ENCODE measurements at regions not wholly inside any gene's neighbourhood (a gene's known extent, or its start where the extent isn't known, plus 50 kb on each side); places are given as distances from the start of the nearest gene placed in this dataset.

- H3K4me1 ChIP-seq (ENCODE audit: control insufficient read depth in 2 of 2, insufficient read depth in 2 of 2, low read length in 2 of 2) = peaks cover 10 to 27% of the 10 kb centered on the region in 2 donors
- no peak overlapping the region for H3K27ac ChIP-seq (ENCODE audit: low read depth in 2 of 2, low read length in 2 of 2)
- no peak overlapping the region for H3K4me3 ChIP-seq (ENCODE audit: low read length in 2 of 2)
- no peaks in the 10 kb centered on the region for H3K27me3 ChIP-seq (ENCODE audit: control insufficient read depth in 2 of 2, insufficient read depth in 2 of 2, low read length in 2 of 2)
- no peaks in the 10 kb centered on the region for H3K9me3 ChIP-seq (ENCODE audit: control insufficient read depth in 2 of 2, low read length in 2 of 2)
- no peaks in the 10 kb centered on the region for H3K36me3 ChIP-seq (ENCODE audit: control insufficient read depth in 2 of 2, insufficient read depth in 2 of 2, low read length in 2 of 2)
- H3K9ac ChIP-seq (ENCODE audit: low read depth in 1 of 2, low read length in 2 of 2) = no peak overlapping the region
These were observed 100.8 kb upstream of the ASAP2 start for GRCh38 chr2:9105601-9106337.

- peak overlapping the region in 1 of 2 donors; percentile 52 for H3K27ac ChIP-seq (ENCODE audit: low read depth in 2 of 2, low read length in 2 of 2)
- no peak overlapping the region for H3K4me3 ChIP-seq (ENCODE audit: low read length in 2 of 2)
- H3K9me3 ChIP-seq (ENCODE audit: control insufficient read depth in 2 of 2, low read length in 2 of 2) = no peaks in the 10 kb centered on the region
- H3K27me3 ChIP-seq (ENCODE audit: control insufficient read depth in 2 of 2, insufficient read depth in 2 of 2, low read length in 2 of 2) = no peaks in the 10 kb centered on the region
- H3K36me3 ChIP-seq (ENCODE audit: control insufficient read depth in 2 of 2, insufficient read depth in 2 of 2, low read length in 2 of 2) = no peaks in the 10 kb centered on the region
- H3K9ac ChIP-seq (ENCODE audit: low read depth in 1 of 2, low read length in 2 of 2) = no peak overlapping the region
- H3K4me1 ChIP-seq (ENCODE audit: control insufficient read depth in 2 of 2, insufficient read depth in 2 of 2, low read length in 2 of 2) = peaks cover 10 to 24% of the 10 kb centered on the region in 2 donors
These were observed 100.3 kb upstream of the MBOAT2 start for GRCh38 chr2:9103663-9104277.

- H3K4me1 ChIP-seq (ENCODE audit: control insufficient read depth in 2 of 2, insufficient read depth in 2 of 2, low read length in 2 of 2) = peaks cover 10 to 17% of the 10 kb centered on the region in 2 donors
- H3K4me3 ChIP-seq (ENCODE audit: low read length in 2 of 2) = no peak overlapping the region
- H3K36me3 ChIP-seq (ENCODE audit: control insufficient read depth in 2 of 2, insufficient read depth in 2 of 2, low read length in 2 of 2) = no peaks in the 10 kb centered on the region
- H3K27ac ChIP-seq (ENCODE audit: low read depth in 2 of 2, low read length in 2 of 2) = peak overlapping the region; percentile 19 to 52
- H3K9me3 ChIP-seq (ENCODE audit: control insufficient read depth in 2 of 2, low read length in 2 of 2) = no peaks in the 10 kb centered on the region
- H3K27me3 ChIP-seq (ENCODE audit: control insufficient read depth in 2 of 2, insufficient read depth in 2 of 2, low read length in 2 of 2) = no peaks in the 10 kb centered on the region
- H3K9ac ChIP-seq (ENCODE audit: low read depth in 1 of 2, low read length in 2 of 2) = peak overlapping the region in 1 of 2 donors; percentile 8
These were observed 99.6 kb upstream of the MBOAT2 start for GRCh38 chr2:9102861-9103662.

- no peak overlapping the region for H3K9ac ChIP-seq (ENCODE audit: low read depth in 1 of 2, low read length in 2 of 2)
- H3K9me3 ChIP-seq (ENCODE audit: control insufficient read depth in 2 of 2, low read length in 2 of 2) = no peaks in the 10 kb centered on the region
- no peaks in the 10 kb centered on the region for H3K36me3 ChIP-seq (ENCODE audit: control insufficient read depth in 2 of 2, insufficient read depth in 2 of 2, low read length in 2 of 2)
- H3K27me3 ChIP-seq (ENCODE audit: control insufficient read depth in 2 of 2, insufficient read depth in 2 of 2, low read length in 2 of 2) = no peaks in the 10 kb centered on the region
- no peak overlapping the region for H3K4me3 ChIP-seq (ENCODE audit: low read length in 2 of 2)
- H3K27ac ChIP-seq (ENCODE audit: low read depth in 2 of 2, low read length in 2 of 2) = no peak overlapping the region
- peaks cover 1 to 5% of the 10 kb centered on the region in 2 donors for H3K4me1 ChIP-seq (ENCODE audit: control insufficient read depth in 2 of 2, insufficient read depth in 2 of 2, low read length in 2 of 2)
These were observed 98.4 kb upstream of the MBOAT2 start for GRCh38 chr2:9101763-9102425.

- no peaks in the 10 kb centered on the region for H3K36me3 ChIP-seq (ENCODE audit: control insufficient read depth in 2 of 2, insufficient read depth in 2 of 2, low read length in 2 of 2)
- no peak overlapping the region for H3K27ac ChIP-seq (ENCODE audit: low read depth in 2 of 2, low read length in 2 of 2)
- H3K4me3 ChIP-seq (ENCODE audit: low read length in 2 of 2) = no peak overlapping the region
- H3K27me3 ChIP-seq (ENCODE audit: control insufficient read depth in 2 of 2, insufficient read depth in 2 of 2, low read length in 2 of 2) = no peaks in the 10 kb centered on the region
- H3K9me3 ChIP-seq (ENCODE audit: control insufficient read depth in 2 of 2, low read length in 2 of 2) = no peaks in the 10 kb centered on the region
- peaks cover 6 to 11% of the 10 kb centered on the region in 2 donors for H3K4me1 ChIP-seq (ENCODE audit: control insufficient read depth in 2 of 2, insufficient read depth in 2 of 2, low read length in 2 of 2)
- no peak overlapping the region for H3K9ac ChIP-seq (ENCODE audit: low read depth in 1 of 2, low read length in 2 of 2)
These were observed 96.8 kb upstream of the MBOAT2 start for GRCh38 chr2:9100080-9100876.

- peaks cover 7 to 14% of the 10 kb centered on the region in 2 donors for H3K4me1 ChIP-seq (ENCODE audit: control insufficient read depth in 2 of 2, insufficient read depth in 2 of 2, low read length in 2 of 2)
- no peaks in the 10 kb centered on the region for H3K27me3 ChIP-seq (ENCODE audit: control insufficient read depth in 2 of 2, insufficient read depth in 2 of 2, low read length in 2 of 2)
- no peak overlapping the region for H3K27ac ChIP-seq (ENCODE audit: low read depth in 2 of 2, low read length in 2 of 2)
- no peaks in the 10 kb centered on the region for H3K9me3 ChIP-seq (ENCODE audit: control insufficient read depth in 2 of 2, low read length in 2 of 2)
- H3K9ac ChIP-seq (ENCODE audit: low read depth in 1 of 2, low read length in 2 of 2) = no peak overlapping the region
- H3K36me3 ChIP-seq (ENCODE audit: control insufficient read depth in 2 of 2, insufficient read depth in 2 of 2, low read length in 2 of 2) = no peaks in the 10 kb centered on the region
- no peak overlapping the region for H3K4me3 ChIP-seq (ENCODE audit: low read length in 2 of 2)
These were observed 95.9 kb upstream of the MBOAT2 start for GRCh38 chr2:9099341-9099751.

GRCh38 chr2:9097892-9098291 is 94.4 kb upstream of the MBOAT2 start:
- Histone ChIP-seq H3K9me3 (ENCODE audit: control insufficient read depth in 2 of 2, low read length in 2 of 2) (no peaks in the 10 kb centered on the region), H3K27me3 (ENCODE audit: control insufficient read depth in 2 of 2, insufficient read depth in 2 of 2, low read length in 2 of 2) (no peaks in the 10 kb centered on the region), H3K27ac (ENCODE audit: low read depth in 2 of 2, low read length in 2 of 2) (no peak overlapping the region), H3K4me1 (ENCODE audit: control insufficient read depth in 2 of 2, insufficient read depth in 2 of 2, low read length in 2 of 2) (peaks cover 7 to 12% of the 10 kb centered on the region in 2 donors), H3K4me3 (ENCODE audit: low read length in 2 of 2) (no peak overlapping the region), H3K9ac (ENCODE audit: low read depth in 1 of 2, low read length in 2 of 2) (no peak overlapping the region), H3K36me3 (ENCODE audit: control insufficient read depth in 2 of 2, insufficient read depth in 2 of 2, low read length in 2 of 2) (no peaks in the 10 kb centered on the region)

GRCh38 chr2:9097239-9097638 is 93.8 kb upstream of the MBOAT2 start:
- Histone ChIP-seq H3K27me3 (ENCODE audit: control insufficient read depth in 2 of 2, insufficient read depth in 2 of 2, low read length in 2 of 2) (no peaks in the 10 kb centered on the region), H3K4me1 (ENCODE audit: control insufficient read depth in 2 of 2, insufficient read depth in 2 of 2, low read length in 2 of 2) (peaks cover 7 to 12% of the 10 kb centered on the region in 2 donors), H3K36me3 (ENCODE audit: control insufficient read depth in 2 of 2, insufficient read depth in 2 of 2, low read length in 2 of 2) (no peaks in the 10 kb centered on the region), H3K9ac (ENCODE audit: low read depth in 1 of 2, low read length in 2 of 2) (no peak overlapping the region), H3K4me3 (ENCODE audit: low read length in 2 of 2) (no peak overlapping the region), H3K9me3 (ENCODE audit: control insufficient read depth in 2 of 2, low read length in 2 of 2) (no peaks in the 10 kb centered on the region), H3K27ac (ENCODE audit: low read depth in 2 of 2, low read length in 2 of 2) (no peak overlapping the region)

- no peaks in the 10 kb centered on the region for H3K27me3 ChIP-seq (ENCODE audit: control insufficient read depth in 2 of 2, insufficient read depth in 2 of 2, low read length in 2 of 2)
- no peak overlapping the region for H3K4me3 ChIP-seq (ENCODE audit: low read length in 2 of 2)
- no peaks in the 10 kb centered on the region for H3K9me3 ChIP-seq (ENCODE audit: control insufficient read depth in 2 of 2, low read length in 2 of 2)
- no peaks in the 10 kb centered on the region for H3K36me3 ChIP-seq (ENCODE audit: control insufficient read depth in 2 of 2, insufficient read depth in 2 of 2, low read length in 2 of 2)
- H3K9ac ChIP-seq (ENCODE audit: low read depth in 1 of 2, low read length in 2 of 2) = no peak overlapping the region
- H3K4me1 ChIP-seq (ENCODE audit: control insufficient read depth in 2 of 2, insufficient read depth in 2 of 2, low read length in 2 of 2) = peaks cover 7 to 12% of the 10 kb centered on the region in 2 donors
- H3K27ac ChIP-seq (ENCODE audit: low read depth in 2 of 2, low read length in 2 of 2) = no peak overlapping the region
These were observed 93.3 kb upstream of the MBOAT2 start for GRCh38 chr2:9096761-9097160.

All from mucosa of rectum (tissue), 2 donors.